Thyroid gland (tissue), 4 donors: ENCODE measurements at regions not wholly inside any gene's neighbourhood (a gene's known extent, or its start where the extent isn't known, plus 50 kb on each side); places are given as distances from the start of the nearest gene placed in this dataset.

Experiments
- DNase-seq, 2 donors: peaks; one replicate each; pipeline ENCODE4 v3.0.0-alpha.2; 2019
- H3K27ac ChIP-seq, 3 donors: fragments of 200-600 bp; sonication (generic); 1 replicate in 2 of 3; 2 replicates in 1 of 3; pipeline ENCODE4 v1.5.1; 2016 to 2019; ENCODE audit warnings: mild to moderate bottlenecking in 1 of 3, moderate library complexity in 1 of 3
- H3K27me3 ChIP-seq: fragments of 200-600 bp; sonication (generic); one replicate; pipeline ENCODE4 v1.5.1; 2019
- H3K36me3 ChIP-seq, 2 donors: fragments of 200-600 bp; sonication (generic); one replicate each; pipeline ENCODE4 v1.5.1; 2016 to 2019
- H3K4me1 ChIP-seq, 2 donors: fragments of 200-600 bp; sonication (generic); one replicate each; pipeline ENCODE4 v1.5.1; 2017 to 2019
- H3K4me3 ChIP-seq, 3 donors: fragments of 200-600 bp; sonication (generic); replicated peaks in 1 of 3; 1 replicate in 2 of 3; 2 replicates in 1 of 3; pipeline ENCODE4 v1.5.1; 2016; ENCODE audit warnings: mild to moderate bottlenecking in 1 of 3
- H3K9me3 ChIP-seq: fragments of 200-600 bp; sonication (generic); one replicate; pipeline ENCODE4 v1.5.1; 2017
- CTCF ChIP-seq, 6 experiments: fragments of 200-600 bp in 3 of 6; fragments of 450-650 bp in 3 of 6; sonication (generic) in 3 of 6; IDR thresholded peaks; one replicate each; pipeline ENCODE4 v1.5.1; 2016 to 2019; ENCODE audit warnings: antibody characterized with exemption in 6 of 6, mild to moderate bottlenecking in 2 of 6, inconsistent platforms in 1 of 6, moderate library complexity in 1 of 6
- POLR2A ChIP-seq, 2 donors: fragments of 450-650 bp; IDR thresholded peaks; one replicate each; pipeline ENCODE4 v1.6.1; 2017; ENCODE audit warnings: antibody characterized with exemption in 2 of 2, mild to moderate bottlenecking in 2 of 2, moderate library complexity in 1 of 2
- WGBS, 2 donors: methylation state at CpG; one replicate each; pipeline ENCODE4 v1.1.5; 2017; 5-methylcytosine and 5-hydroxymethylcytosine counted together
- intact Hi-C: fragments of 100-400 bp; cut with DNase I; formaldehyde crosslinking; loops from one replicate; pipeline ENCODE4 v1.15.1; 2023

DNA sequence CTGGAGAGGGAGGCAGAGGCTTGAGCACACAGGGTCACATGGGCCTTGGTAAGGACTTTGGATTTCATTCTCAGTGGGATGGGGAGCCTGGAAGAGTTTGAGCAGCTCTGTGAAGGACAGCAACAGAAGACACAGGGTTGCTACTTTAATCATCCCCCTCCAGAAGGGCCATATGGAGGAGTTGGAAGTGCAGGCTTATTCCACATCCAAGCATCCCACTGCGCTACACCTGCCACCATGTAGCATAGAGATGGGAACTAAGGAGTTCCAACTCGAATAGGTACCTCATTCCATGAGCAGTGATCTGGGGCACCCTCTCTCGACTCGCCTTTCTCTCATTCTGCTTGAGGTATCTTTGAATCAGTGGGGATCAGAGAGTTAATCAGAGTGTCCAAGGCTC is 54.0 kb upstream of the CTTNBP2NL start:
- Histone ChIP-seq H3K4me3 (no peak overlapping the region), H3K4me1 (no peaks in the 10 kb centered on the region), H3K27ac (no peak overlapping the region), H3K9me3 (no peaks in the 10 kb centered on the region), H3K36me3 (no peaks in the 10 kb centered on the region), H3K27me3 (no peaks in the 10 kb centered on the region)
- TF ChIP-seq CTCF (IDR thresholded peaks at IDR 0.05) (no peak), POLR2A (IDR thresholded peaks at IDR 0.05) (no peak)
- DNase-seq = no peak
- WGBS, 2 donors = 86 to 88% methylated on average over 4 of the region's 4 CpGs
- intact Hi-C loops = no loop called here

DNA sequence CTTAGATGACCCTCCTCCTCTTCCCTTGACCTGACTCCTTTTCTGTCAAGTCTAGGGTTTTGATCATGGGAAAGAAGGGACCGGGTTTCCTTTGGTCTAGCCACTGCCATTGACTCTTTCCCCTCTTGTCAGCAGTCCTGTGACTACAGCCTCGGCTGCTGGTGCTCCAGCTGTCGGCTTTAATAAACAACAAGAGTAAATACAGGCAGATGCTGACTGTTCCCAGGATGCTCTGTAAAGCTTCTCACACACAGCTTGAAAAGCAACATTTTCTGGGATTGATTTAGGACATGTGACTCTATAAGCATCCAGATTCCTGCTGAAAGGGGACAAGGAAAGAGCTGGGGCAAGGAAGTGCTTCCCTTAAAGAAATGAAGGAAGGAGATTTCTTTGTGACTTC is 53.5 kb upstream of the CTTNBP2NL start:
- TF ChIP-seq POLR2A (IDR thresholded peaks at IDR 0.05) (no peak), CTCF (IDR thresholded peaks at IDR 0.05) (no peak)
- no peak overlapping the region for H3K27ac ChIP-seq
- no peaks in the 10 kb centered on the region for H3K4me1 ChIP-seq
- no peaks in the 10 kb centered on the region for H3K27me3 ChIP-seq
- WGBS, 2 donors = 24 to 33% methylated on average over 3 of the region's 3 CpGs
- DNase-seq = no peak
- H3K4me3 ChIP-seq = no peak overlapping the region
- H3K36me3 ChIP-seq = no peaks in the 10 kb centered on the region
- H3K9me3 ChIP-seq = no peaks in the 10 kb centered on the region
- intact Hi-C loops = no loop called here

- no peaks in the 10 kb centered on the region for H3K9me3 ChIP-seq
- no peak overlapping the region for H3K27ac ChIP-seq
- intact Hi-C loops = no loop called here
- H3K27me3 ChIP-seq = no peaks in the 10 kb centered on the region
- H3K36me3 ChIP-seq = no peaks in the 10 kb centered on the region
- 60 to 64% methylated on average over 7 of the region's 7 CpGs for WGBS, 2 donors
- DNase-seq = no peak
- H3K4me1 ChIP-seq = no peaks in the 10 kb centered on the region
- H3K4me3 ChIP-seq = no peak overlapping the region
- TF ChIP-seq POLR2A (IDR thresholded peaks at IDR 0.05) (no peak), CTCF (IDR thresholded peaks at IDR 0.05) (no peak)
Measured at GRCh38 chr1:112344754-112345423, 51.1 kb upstream of the CTTNBP2NL start.
